Activated B cell treated with CpG ODN at 0.5 μM for 24 hours (primary cell): ENCODE measurements at regions not wholly inside any gene's neighbourhood (a gene's known extent, or its start where the extent isn't known, plus 50 kb on each side); places are given as distances from the start of the nearest gene placed in this dataset.

ENCODE experiments used
- ATAC-seq: fragments of 200-7000 bp; cut with Tn5 transposase; one replicate; pipeline ENCODE4 v1.10.0; 2021; ENCODE audit warnings: low read depth, mild to moderate bottlenecking, moderate library complexity
- CTCF ChIA-PET: fragments of 350-600 bp; sonication (Branson Sonifier 250); formaldehyde crosslinking; loops from one replicate; lab custom pipeline; 2021; ENCODE audit warnings: antibody characterized with exemption; lab: Charles Lee
- POLR2A ChIA-PET: fragments of 350-600 bp; sonication (Branson Sonifier 250); formaldehyde crosslinking; loops from one replicate; lab custom pipeline; 2021; ENCODE audit warnings: antibody characterized with exemption; lab: Charles Lee
- DNase-seq: peaks from one replicate; pipeline ENCODE4 v3.0.0; 2022
- H3K27ac Mint-ChIP-seq: one replicate; pipeline ENCODE4 v1.8.0; 2020; ENCODE audit warnings: mixed read lengths
- H3K27me3 Mint-ChIP-seq: one replicate; pipeline ENCODE4 v1.8.0; 2021; ENCODE audit warnings: mixed read lengths
- H3K36me3 Mint-ChIP-seq: one replicate; pipeline ENCODE4 v1.8.0; 2021; ENCODE audit warnings: low read depth, mixed read lengths
- H3K4me1 Mint-ChIP-seq: one replicate; pipeline ENCODE4 v1.8.0; 2021; ENCODE audit warnings: mixed read lengths
- H3K4me3 Mint-ChIP-seq: one replicate; pipeline ENCODE4 v1.8.0; 2020; ENCODE audit warnings: mild to moderate bottlenecking, mixed read lengths
- H3K9me3 Mint-ChIP-seq: one replicate; pipeline ENCODE4 v1.8.0; 2020; ENCODE audit warnings: mixed read lengths
- intact Hi-C: fragments of 100-400 bp; cut with micrococcal nuclease; formaldehyde crosslinking; loops from one replicate; pipeline ENCODE4 v1.15.1; 2024
- TF ChIP-seq, protein P1 (sequence below): fragments of 200-600 bp; IDR thresholded peaks from one replicate; pipeline ENCODE4 v1.8.0; 2022; ENCODE audit warnings: antibody characterized with exemption, mild to moderate bottlenecking

DNA sequence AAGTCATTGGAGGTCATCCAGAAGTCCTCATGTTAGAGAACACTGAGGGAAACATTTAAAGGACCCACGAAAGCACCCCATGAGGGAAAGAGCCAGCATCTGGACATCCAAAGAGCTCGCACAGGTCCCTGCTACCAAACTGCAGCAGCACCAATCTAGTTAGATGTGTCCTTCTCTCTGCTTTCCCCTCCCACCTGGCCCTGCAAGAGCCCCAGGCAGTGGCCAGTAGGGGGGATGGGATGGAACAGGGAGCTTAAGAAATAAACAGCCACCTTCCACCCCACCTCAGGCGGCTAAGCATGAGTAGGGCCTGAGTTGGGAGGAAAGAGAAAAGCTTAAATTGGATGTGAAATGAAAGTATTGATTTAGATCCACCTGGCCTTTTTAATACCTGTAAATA lies 175.9 kb upstream of the KCND3 start:
- Mint-ChIP-seq H3K4me1 (no peaks in the 10 kb centered on the region), H3K9me3 (peaks cover 2% of the 10 kb centered on the region), H3K36me3 (no peaks in the 10 kb centered on the region), H3K27me3 (peaks cover 18% of the 10 kb centered on the region), H3K27ac (no peak overlapping the region), H3K4me3 (no peak overlapping the region)
- TF ChIP-seq, protein P1, sequence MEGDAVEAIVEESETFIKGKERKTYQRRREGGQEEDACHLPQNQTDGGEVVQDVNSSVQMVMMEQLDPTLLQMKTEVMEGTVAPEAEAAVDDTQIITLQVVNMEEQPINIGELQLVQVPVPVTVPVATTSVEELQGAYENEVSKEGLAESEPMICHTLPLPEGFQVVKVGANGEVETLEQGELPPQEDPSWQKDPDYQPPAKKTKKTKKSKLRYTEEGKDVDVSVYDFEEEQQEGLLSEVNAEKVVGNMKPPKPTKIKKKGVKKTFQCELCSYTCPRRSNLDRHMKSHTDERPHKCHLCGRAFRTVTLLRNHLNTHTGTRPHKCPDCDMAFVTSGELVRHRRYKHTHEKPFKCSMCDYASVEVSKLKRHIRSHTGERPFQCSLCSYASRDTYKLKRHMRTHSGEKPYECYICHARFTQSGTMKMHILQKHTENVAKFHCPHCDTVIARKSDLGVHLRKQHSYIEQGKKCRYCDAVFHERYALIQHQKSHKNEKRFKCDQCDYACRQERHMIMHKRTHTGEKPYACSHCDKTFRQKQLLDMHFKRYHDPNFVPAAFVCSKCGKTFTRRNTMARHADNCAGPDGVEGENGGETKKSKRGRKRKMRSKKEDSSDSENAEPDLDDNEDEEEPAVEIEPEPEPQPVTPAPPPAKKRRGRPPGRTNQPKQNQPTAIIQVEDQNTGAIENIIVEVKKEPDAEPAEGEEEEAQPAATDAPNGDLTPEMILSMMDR = no peak
- no peak for ATAC-seq
- POLR2A ChIA-PET = no interaction called here
- intact Hi-C loops = no loop called here
- no peak for DNase-seq
- CTCF ChIA-PET = no interaction called here

DNA sequence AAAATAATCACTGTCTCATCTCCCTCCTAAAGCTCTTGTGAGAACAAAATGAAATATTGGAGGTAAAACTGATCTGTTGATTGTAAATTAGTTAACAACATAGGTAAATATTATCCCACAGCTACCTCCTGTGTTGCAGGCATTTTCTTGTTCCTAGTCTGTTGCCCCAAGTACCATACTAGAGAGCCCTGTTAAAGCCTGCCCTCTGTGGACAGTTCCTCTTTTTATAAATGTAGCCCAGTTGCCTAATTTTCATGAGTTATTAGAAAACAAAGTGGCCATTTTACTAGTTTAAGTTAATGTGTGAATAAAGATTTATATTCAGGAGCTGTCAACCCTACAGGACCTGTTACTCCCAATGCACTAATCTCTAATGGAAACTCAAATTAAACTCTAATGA lies 180.0 kb upstream of the KCND3 start:
- TF ChIP-seq, protein P1 = no peak
- intact Hi-C loops = no loop called here
- no peaks in the 10 kb centered on the region for H3K4me1 Mint-ChIP-seq
- DNase-seq (no peak), ATAC-seq (no peak)
- no peaks in the 10 kb centered on the region for H3K36me3 Mint-ChIP-seq
- H3K9me3 Mint-ChIP-seq = no peaks in the 10 kb centered on the region
- CTCF ChIA-PET = no interaction called here
- POLR2A ChIA-PET = no interaction called here
- H3K27ac Mint-ChIP-seq = no peak overlapping the region
- H3K4me3 Mint-ChIP-seq = no peak overlapping the region
- peaks cover 15% of the 10 kb centered on the region for H3K27me3 Mint-ChIP-seq

DNA sequence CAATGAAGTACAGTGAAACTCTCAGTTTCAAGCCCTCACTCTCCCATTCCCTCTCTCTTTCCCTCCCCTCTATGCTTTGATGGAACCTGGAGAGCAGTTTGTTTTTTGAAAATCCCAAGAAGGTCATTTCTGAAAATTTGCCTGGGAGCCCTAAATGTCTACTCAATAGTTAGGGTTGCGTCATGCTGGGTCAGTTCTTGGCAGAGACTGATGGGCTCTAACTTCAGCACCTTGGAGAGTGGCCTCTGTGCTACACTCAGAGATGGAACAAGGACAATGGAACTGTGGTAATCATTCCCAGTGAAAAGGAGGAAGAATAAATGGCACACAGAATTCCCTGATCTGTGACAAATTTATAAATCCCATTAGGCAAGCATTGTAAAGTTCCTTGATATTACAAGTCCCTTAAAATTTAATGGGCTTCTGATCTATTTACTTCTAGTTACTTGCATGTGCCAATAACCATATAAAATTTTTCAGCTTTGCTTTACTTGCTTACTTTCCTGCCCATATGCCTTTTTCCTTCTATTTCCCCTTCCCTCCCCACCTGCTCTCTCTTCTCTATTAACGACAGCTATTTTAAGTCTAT lies 182.9 kb upstream of the KCND3 start:
- no peak overlapping the region for H3K27ac Mint-ChIP-seq

DNA sequence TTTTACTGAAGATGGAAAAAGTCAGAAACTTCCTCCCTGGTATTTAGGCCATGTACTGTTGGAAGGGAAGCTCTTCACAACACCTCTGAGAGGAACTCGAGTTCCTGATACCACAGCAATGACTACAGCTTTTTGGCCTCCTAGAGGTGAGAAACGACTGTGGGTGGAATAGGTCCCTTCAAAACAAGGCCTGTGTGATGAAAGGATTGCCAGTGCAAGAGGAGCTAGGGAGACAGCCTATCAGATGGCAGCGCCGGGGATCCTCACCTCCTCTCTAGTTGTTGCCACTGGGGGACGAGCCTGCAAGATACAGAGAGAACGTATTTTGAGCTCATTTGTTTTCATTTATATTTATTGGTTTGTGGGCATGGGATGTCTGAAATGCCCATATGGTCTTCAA lies 187.8 kb upstream of the KCND3 start:
- Mint-ChIP-seq H3K27ac (no peak overlapping the region), H3K27me3 (peaks cover 2% of the 10 kb centered on the region)
- POLR2A ChIA-PET = no interaction called here

More for the DNA sequence above, 182.9 kb upstream of the KCND3 start:
- no peaks in the 10 kb centered on the region for H3K4me1 Mint-ChIP-seq
- no peak for ATAC-seq
- intact Hi-C loops = no loop called here
- TF ChIP-seq, protein P1 = no peak
- no peaks in the 10 kb centered on the region for H3K9me3 Mint-ChIP-seq
- ChIA-PET CTCF (no interaction called here), POLR2A (no interaction called here)
- no peaks in the 10 kb centered on the region for H3K36me3 Mint-ChIP-seq
- peaks cover 7% of the 10 kb centered on the region for H3K27me3 Mint-ChIP-seq
- H3K4me3 Mint-ChIP-seq = no peak overlapping the region
- DNase-seq = no peak

DNA sequence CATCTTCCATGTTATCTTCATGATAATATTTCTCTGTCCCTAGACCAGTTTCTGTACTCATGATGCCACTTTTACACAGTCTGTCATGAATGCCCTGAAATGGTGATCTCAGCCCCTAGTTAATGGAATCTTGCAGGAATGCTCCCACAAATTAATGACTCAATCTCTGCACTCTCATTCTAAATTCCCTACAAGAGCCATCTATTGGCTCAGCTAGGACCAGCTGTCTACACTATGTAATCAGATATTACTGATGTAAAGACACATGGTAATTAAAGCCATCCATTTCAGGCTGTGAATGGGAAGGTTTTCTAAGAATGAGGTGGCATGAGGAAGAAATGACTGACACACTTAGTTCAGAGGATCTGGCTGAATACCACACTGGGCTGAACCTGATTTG lies 199.1 kb upstream of the KCND3 start:
- intact Hi-C loops = no loop called here
- POLR2A ChIA-PET = no interaction called here
- Mint-ChIP-seq H3K36me3 (no peaks in the 10 kb centered on the region), H3K27me3 (peaks cover 12% of the 10 kb centered on the region), H3K4me3 (no peak overlapping the region), H3K4me1 (no peaks in the 10 kb centered on the region), H3K27ac (no peak overlapping the region), H3K9me3 (peaks cover 5% of the 10 kb centered on the region)
- TF ChIP-seq, protein P1 = no peak
- CTCF ChIA-PET = no interaction called here
- ATAC-seq = no peak
- DNase-seq = no peak

More for the DNA sequence above, 187.8 kb upstream of the KCND3 start:
- no peak for DNase-seq
- TF ChIP-seq, protein P1 = no peak
- H3K4me3 Mint-ChIP-seq = no peak overlapping the region
- CTCF ChIA-PET = no interaction called here
- ATAC-seq = no peak
- H3K4me1 Mint-ChIP-seq = no peaks in the 10 kb centered on the region
- intact Hi-C loops = no loop called here
- H3K9me3 Mint-ChIP-seq = no peaks in the 10 kb centered on the region
- H3K36me3 Mint-ChIP-seq = no peaks in the 10 kb centered on the region
